Osteocyte (in vitro differentiated cells): ENCODE measurements at regions not wholly inside any gene's neighbourhood (a gene's known extent, or its start where the extent isn't known, plus 50 kb on each side); places are given as distances from the start of the nearest gene placed in this dataset.

Source experiments
- DNase-seq: peaks from one replicate; pipeline ENCODE4 v3.0.0; 2021; ENCODE audit warnings: mixed read lengths; ENCODE audit not compliant: unreplicated experiment; ENCODE audit errors: extremely low spot score
- H3K27ac Mint-ChIP-seq: one replicate; pipeline ENCODE4 v1.8.0; 2021; ENCODE audit warnings: mild to moderate bottlenecking, mixed read lengths; ENCODE audit not compliant: unreplicated experiment
- H3K27me3 Mint-ChIP-seq: one replicate; pipeline ENCODE4 v1.8.0; 2021; ENCODE audit warnings: mixed read lengths; ENCODE audit not compliant: unreplicated experiment
- H3K36me3 Mint-ChIP-seq: one replicate; pipeline ENCODE4 v1.8.0; 2021; ENCODE audit warnings: mixed read lengths; ENCODE audit not compliant: unreplicated experiment
- H3K4me1 Mint-ChIP-seq: one replicate; pipeline ENCODE4 v1.8.0; 2021; ENCODE audit warnings: mixed read lengths; ENCODE audit not compliant: unreplicated experiment
- H3K4me3 Mint-ChIP-seq: one replicate; pipeline ENCODE4 v1.8.0; 2021; ENCODE audit warnings: mild to moderate bottlenecking, moderate library complexity, mixed read lengths; ENCODE audit not compliant: unreplicated experiment
- H3K9me3 Mint-ChIP-seq: one replicate; pipeline ENCODE4 v1.8.0; 2021; ENCODE audit warnings: mixed read lengths; ENCODE audit not compliant: unreplicated experiment
- CTCF ChIP-seq: fragments of 200-600 bp; sonication (generic); IDR thresholded peaks from 2 replicates; pipeline ENCODE4 v1.5.0; 2021; ENCODE audit warnings: antibody characterized with exemption, mild to moderate bottlenecking, moderate library complexity

GRCh38 chr7:30223896-30224295, 60.5 kb upstream of the ZNRF2 start:
- Mint-ChIP-seq H3K4me3 (no peak overlapping the region), H3K4me1 (peaks cover 11% of the 10 kb centered on the region), H3K9me3 (peaks cover 23% of the 10 kb centered on the region), H3K36me3 (no peaks in the 10 kb centered on the region), H3K27ac (no peak overlapping the region), H3K27me3 (peaks cover 26% of the 10 kb centered on the region)
- peak; percentile 5 for DNase-seq
- no peak for TF ChIP-seq CTCF

GRCh38 chr7:30224511-30225062, 59.8 kb upstream of the ZNRF2 start:
- DNase-seq: peak; percentile 25

GRCh38 chr7:30225863-30226613, 58.4 kb upstream of the ZNRF2 start:
- no peak for TF ChIP-seq CTCF
- H3K4me1 Mint-ChIP-seq: peaks cover 11% of the 10 kb centered on the region
- no peak for DNase-seq
- peaks cover 7% of the 10 kb centered on the region for H3K9me3 Mint-ChIP-seq
- H3K36me3 Mint-ChIP-seq: no peaks in the 10 kb centered on the region
- H3K27ac Mint-ChIP-seq: peak overlapping the region; percentile 43
- peaks cover 21% of the 10 kb centered on the region for H3K27me3 Mint-ChIP-seq
- no peak overlapping the region for H3K4me3 Mint-ChIP-seq

More at GRCh38 chr7:30224511-30225062, 59.8 kb upstream of the ZNRF2 start:
- no peak overlapping the region for H3K27ac Mint-ChIP-seq
- peaks cover 11% of the 10 kb centered on the region for H3K4me1 Mint-ChIP-seq
- H3K36me3 Mint-ChIP-seq: no peaks in the 10 kb centered on the region
- no peak overlapping the region for H3K4me3 Mint-ChIP-seq
- no peak for TF ChIP-seq CTCF
- H3K27me3 Mint-ChIP-seq: peaks cover 21% of the 10 kb centered on the region
- H3K9me3 Mint-ChIP-seq: peaks cover 16% of the 10 kb centered on the region

- no peak overlapping the region for H3K27ac Mint-ChIP-seq
- no peak for DNase-seq
- H3K4me3 Mint-ChIP-seq: no peak overlapping the region
- peaks cover 2% of the 10 kb centered on the region for H3K36me3 Mint-ChIP-seq
- peaks cover 26% of the 10 kb centered on the region for H3K27me3 Mint-ChIP-seq
- TF ChIP-seq CTCF: peak; percentile 38
- peaks cover 7% of the 10 kb centered on the region for H3K9me3 Mint-ChIP-seq
- H3K4me1 Mint-ChIP-seq: peaks cover 12% of the 10 kb centered on the region
Measured at GRCh38 chr7:30226614-30227268, 57.7 kb upstream of the ZNRF2 start.

GRCh38 chr7:30231271-30231670, 53.1 kb upstream of the ZNRF2 start:
- no peak for TF ChIP-seq CTCF
- H3K4me1 Mint-ChIP-seq: peaks cover 2% of the 10 kb centered on the region
- peaks cover 2% of the 10 kb centered on the region for H3K36me3 Mint-ChIP-seq
- H3K4me3 Mint-ChIP-seq: no peak overlapping the region
- no peaks in the 10 kb centered on the region for H3K9me3 Mint-ChIP-seq
- DNase-seq: peak; percentile 15
- H3K27ac Mint-ChIP-seq: no peak overlapping the region
- H3K27me3 Mint-ChIP-seq: peaks cover 31% of the 10 kb centered on the region
